ENCODE measurements at regions not wholly inside any gene's neighbourhood (a gene's known extent, or its start where the extent isn't known, plus 50 kb on each side); places are given as distances from the start of the nearest gene placed in this dataset.

GRCh38 chr5:174172566-174172965 lies 127.1 kb downstream of the NSG2 start:
- TF ChIP-seq CTCF (conservative IDR thresholded peaks at IDR 0.05; ENCODE audit: low read length) (no peak), EZH2phosphoT487 (IDR thresholded peaks at IDR 0.05; ENCODE audit: borderline replicate concordance) (no peak)

Data from Loucy (cell line).